ENCODE measurements at regions not wholly inside any gene's neighbourhood (a gene's known extent, or its start where the extent isn't known, plus 50 kb on each side); places are given as distances from the start of the nearest gene placed in this dataset.
A peak's percentile ranks its signal among the peaks of the same experiment; 100 is the strongest.

DNA sequence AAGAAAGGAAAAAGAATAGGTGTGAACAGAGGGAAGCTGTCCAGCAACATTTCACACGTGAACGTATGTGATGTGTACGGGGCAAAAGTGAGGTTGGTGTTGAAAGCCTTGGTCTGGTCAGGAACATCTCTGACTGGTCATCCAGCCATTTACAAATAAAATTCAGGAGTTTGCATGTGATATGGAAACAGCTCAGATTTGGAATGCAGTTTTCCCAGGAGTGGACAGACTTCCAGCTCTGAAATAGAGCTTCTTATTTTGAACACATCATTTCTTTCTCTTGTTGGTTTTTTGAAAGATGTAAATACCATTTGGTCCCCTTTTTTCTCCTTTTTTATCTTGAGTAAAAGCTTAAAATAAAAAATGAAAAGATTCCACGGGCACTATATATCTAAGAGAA is 566.2 kb upstream of the ZFHX3 start:
- Histone ChIP-seq H3K9me3 (ENCODE audit: insufficient read depth in 2 of 2, low read depth in 1 of 2, low read length in 1 of 2) (no peaks in the 10 kb centered on the region), H3K27me3 (replicated peaks in 1 of 4; ENCODE audit: control insufficient read depth in 3 of 4, extremely low read depth in 1 of 4, insufficient read depth in 3 of 4, low read length in 3 of 4) (no peaks in the 10 kb centered on the region), H4K91ac (replicated peaks; ENCODE audit: insufficient read length, low read length) (no peak overlapping the region), H2BK120ac (replicated peaks; ENCODE audit: low read depth, low read length) (no peak overlapping the region), H3K18ac (ENCODE audit: extremely low read depth, low read length) (no peak overlapping the region), H3K4ac (replicated peaks; ENCODE audit: insufficient read length, low read depth, low read length) (no peak overlapping the region), H4K20me1 (replicated peaks in 1 of 2; ENCODE audit: control insufficient read depth in 1 of 2, insufficient read depth in 2 of 2, low read length in 2 of 2) (no peaks in the 10 kb centered on the region), H2AK5ac (ENCODE audit: low read depth, low read length) (no peak overlapping the region; the same call in 1 of the 2 replicates), H3K79me2 (ENCODE audit: control insufficient read depth in 1 of 2, insufficient read depth in 2 of 2, low read length in 2 of 2) (no peaks in the 10 kb centered on the region), H3K9ac (replicated peaks in 1 of 4; ENCODE audit: extremely low read depth in 1 of 4, low read depth in 3 of 4, low read length in 3 of 4) (no peak overlapping the region), H3K36me3 (ENCODE audit: control insufficient read depth in 2 of 4, insufficient read depth in 4 of 4, low read length in 3 of 4) (no peaks in the 10 kb centered on the region), H2BK15ac (ENCODE audit: low read length) (no peak overlapping the region), H3K23ac (ENCODE audit: insufficient read length) (no peak overlapping the region), H3K56ac (replicated peaks; ENCODE audit: insufficient read length, low read depth, low read length) (no peak overlapping the region), H2BK12ac (ENCODE audit: low read depth, low read length) (0 out of 2 replicates have a peak overlapping the region, but pooled peaks have one; percentile 10), H3K4me3 (ENCODE audit: extremely low read depth in 1 of 4, insufficient read depth in 2 of 4, low read depth in 3 of 4, low read length in 4 of 4) (no peak overlapping the region), H4K8ac (ENCODE audit: extremely low read depth, insufficient read depth, low read length) (no peak overlapping the region), H3K23me2 (ENCODE audit: low read depth, low read length) (no peaks in the 10 kb centered on the region), H3K79me1 (ENCODE audit: low read depth, low read length) (no peaks in the 10 kb centered on the region), H2BK20ac (ENCODE audit: low read length) (no peak overlapping the region), H2BK5ac (ENCODE audit: low read depth, low read length) (no peak overlapping the region), H3K4me1 (replicated peaks in 1 of 4; ENCODE audit: control insufficient read depth in 3 of 4, insufficient read depth in 4 of 4, low read length in 3 of 4) (peaks cover 0 to 6% (median 3%) of the 10 kb centered on the region in 4 experiments; a peak in 2 of 7 replicates), H4K5ac (ENCODE audit: insufficient read length, low read depth, low read length) (no peak overlapping the region), H3K27ac (ENCODE audit: low read depth, low read length) (no peak overlapping the region), H3K14ac (ENCODE audit: insufficient read length) (no peak overlapping the region), H3K4me2 (ENCODE audit: insufficient read depth in 1 of 2, low read depth in 2 of 2, low read length in 2 of 2) (no peak overlapping the region), H2AFZ (ENCODE audit: low read length) (0 out of 2 replicates have a peak overlapping the region, but pooled peaks have one; percentile 5)
- DNase-seq (ENCODE audit: low read depth in 1 of 2, low spot score in 2 of 2) (no peak), FAIRE-seq (no peak)
- POLR2A ChIA-PET (ENCODE audit: partially characterized antibody) = interaction anchor here (1.2 kb wide), 1 partner anchor 8 kb away, joined by 3 read pairs; no protein-coding TSS in a partner anchor
- 97% methylated on average over 4 of the region's 4 CpGs; no CpG with 5 or more reads in 1 of the 2 experiments for WGBS, 2 experiments (ENCODE audit: extremely low coverage in 1 of 2, insufficient coverage in 1 of 2, insufficient read length in 1 of 2, insufficient replicate concordance in 2 of 2, low coverage in 1 of 2, low lambda C conversion rate in 2 of 2, missing lambda C conversion rate in 1 of 2)
- CTCF ChIA-PET (ENCODE audit: partially characterized antibody) = interaction anchor here (0.5 to 2.0 kb wide), 6 partner anchors 12 to 396 kb away, joined by 3 to 4 read pairs (median 4); no protein-coding TSS in a partner anchor
- TF ChIP-seq YY1 (IDR thresholded peaks at IDR 0.05; ENCODE audit: low read depth, low read length) (no peak), BRCA1 (IDR thresholded peaks at IDR 0.05; ENCODE audit: low read depth, low read length) (no peak), KDM1A (IDR thresholded peaks at IDR 0.05; ENCODE audit: borderline replicate concordance, low read length) (no peak), ASH2L (IDR thresholded peaks at IDR 0.05; ENCODE audit: low read length) (no peak), KDM5A (IDR thresholded peaks at IDR 0.05; ENCODE audit: low read length) (no peak), CBX5 (IDR thresholded peaks at IDR 0.05; ENCODE audit: low read depth, low read length) (no peak), USF2 (IDR thresholded peaks at IDR 0.05; ENCODE audit: low read length) (no peak), MAFK (IDR thresholded peaks at IDR 0.05; ENCODE audit: low read depth, low read length) (no peak), KDM4A (IDR thresholded peaks at IDR 0.05; ENCODE audit: low read depth, low read length, severe bottlenecking) (no peak)

Measured in H1 (cell line).